ENCODE measurements at regions not wholly inside any gene's neighbourhood (a gene's known extent, or its start where the extent isn't known, plus 50 kb on each side); places are given as distances from the start of the nearest gene placed in this dataset.

GRCh38 chr21:27220416-27220815 is 253.5 kb upstream of the ADAMTS5 start:
- Histone ChIP-seq H3K4me1 (ENCODE audit: control insufficient read depth, insufficient read depth, low read length) (peaks cover 36% of the 10 kb centered on the region), H3K9ac (ENCODE audit: low read depth, low read length) (no peak overlapping the region), H3K4me3 (ENCODE audit: low read length) (no peak overlapping the region), H3K27me3 (ENCODE audit: control insufficient read depth, insufficient read depth, low read length) (no peaks in the 10 kb centered on the region), H3K9me3 (replicated peaks; ENCODE audit: low read length) (no peaks in the 10 kb centered on the region), H3K36me3 (ENCODE audit: insufficient read depth, low read length) (no peaks in the 10 kb centered on the region), H3K4me2 (ENCODE audit: low read length) (no peak overlapping the region)

- Histone ChIP-seq H3K4me3 (ENCODE audit: low read length) (no peak overlapping the region), H3K9me3 (replicated peaks; ENCODE audit: low read length) (no peaks in the 10 kb centered on the region), H3K36me3 (ENCODE audit: insufficient read depth, low read length) (no peaks in the 10 kb centered on the region), H3K4me1 (ENCODE audit: control insufficient read depth, insufficient read depth, low read length) (peaks cover 24% of the 10 kb centered on the region), H3K9ac (ENCODE audit: low read depth, low read length) (no peak overlapping the region), H3K4me2 (ENCODE audit: low read length) (no peak overlapping the region), H3K27me3 (ENCODE audit: control insufficient read depth, insufficient read depth, low read length) (no peaks in the 10 kb centered on the region)
Observed at GRCh38 chr21:27219068-27219467, 252.2 kb upstream of the ADAMTS5 start.

- Histone ChIP-seq H3K9ac (ENCODE audit: low read depth, low read length) (no peak overlapping the region), H3K36me3 (ENCODE audit: insufficient read depth, low read length) (no peaks in the 10 kb centered on the region), H3K4me1 (ENCODE audit: control insufficient read depth, insufficient read depth, low read length) (no peaks in the 10 kb centered on the region), H3K4me3 (ENCODE audit: low read length) (no peak overlapping the region), H3K9me3 (replicated peaks; ENCODE audit: low read length) (no peaks in the 10 kb centered on the region), H3K27me3 (ENCODE audit: control insufficient read depth, insufficient read depth, low read length) (no peaks in the 10 kb centered on the region), H3K4me2 (ENCODE audit: low read length) (no peak overlapping the region)
Observed at GRCh38 chr21:27213303-27213702, 246.4 kb upstream of the ADAMTS5 start.

GRCh38 chr21:27212441-27212840 is 245.6 kb upstream of the ADAMTS5 start:
- Histone ChIP-seq H3K4me2 (ENCODE audit: low read length) (no peak overlapping the region), H3K9me3 (replicated peaks; ENCODE audit: low read length) (no peaks in the 10 kb centered on the region), H3K4me1 (ENCODE audit: control insufficient read depth, insufficient read depth, low read length) (no peaks in the 10 kb centered on the region), H3K9ac (ENCODE audit: low read depth, low read length) (no peak overlapping the region), H3K36me3 (ENCODE audit: insufficient read depth, low read length) (no peaks in the 10 kb centered on the region), H3K4me3 (ENCODE audit: low read length) (no peak overlapping the region), H3K27me3 (ENCODE audit: control insufficient read depth, insufficient read depth, low read length) (no peaks in the 10 kb centered on the region)

- peaks cover 4% of the 10 kb centered on the region for H3K4me1 ChIP-seq (ENCODE audit: control insufficient read depth, insufficient read depth, low read length)
- no peak overlapping the region for H3K4me3 ChIP-seq (ENCODE audit: low read length)
- no peaks in the 10 kb centered on the region for H3K27me3 ChIP-seq (ENCODE audit: control insufficient read depth, insufficient read depth, low read length)
- H3K9ac ChIP-seq (ENCODE audit: low read depth, low read length) = no peak overlapping the region
- no peaks in the 10 kb centered on the region for H3K9me3 ChIP-seq (replicated peaks; ENCODE audit: low read length)
- no peak overlapping the region for H3K4me2 ChIP-seq (ENCODE audit: low read length)
- no peaks in the 10 kb centered on the region for H3K36me3 ChIP-seq (ENCODE audit: insufficient read depth, low read length)
Observed at GRCh38 chr21:27209546-27209945, 242.7 kb upstream of the ADAMTS5 start.

GRCh38 chr21:27206368-27206982 is 239.6 kb upstream of the ADAMTS5 start:
- Histone ChIP-seq H3K4me3 (ENCODE audit: low read length) (no peak overlapping the region), H3K9me3 (replicated peaks; ENCODE audit: low read length) (no peaks in the 10 kb centered on the region), H3K27me3 (ENCODE audit: control insufficient read depth, insufficient read depth, low read length) (no peaks in the 10 kb centered on the region), H3K9ac (ENCODE audit: low read depth, low read length) (no peak overlapping the region), H3K4me1 (ENCODE audit: control insufficient read depth, insufficient read depth, low read length) (peaks cover 7% of the 10 kb centered on the region), H3K4me2 (ENCODE audit: low read length) (no peak overlapping the region), H3K36me3 (ENCODE audit: insufficient read depth, low read length) (no peaks in the 10 kb centered on the region)

- H3K9ac ChIP-seq (ENCODE audit: low read depth, low read length) = no peak overlapping the region
- no peak overlapping the region for H3K4me3 ChIP-seq (ENCODE audit: low read length)
- no peaks in the 10 kb centered on the region for H3K9me3 ChIP-seq (replicated peaks; ENCODE audit: low read length)
- H3K27me3 ChIP-seq (ENCODE audit: control insufficient read depth, insufficient read depth, low read length) = no peaks in the 10 kb centered on the region
- peaks cover 14% of the 10 kb centered on the region for H3K4me1 ChIP-seq (ENCODE audit: control insufficient read depth, insufficient read depth, low read length)
- H3K4me2 ChIP-seq (ENCODE audit: low read length) = no peak overlapping the region
- H3K36me3 ChIP-seq (ENCODE audit: insufficient read depth, low read length) = no peaks in the 10 kb centered on the region
Observed at GRCh38 chr21:27202301-27202700, 235.4 kb upstream of the ADAMTS5 start.

GRCh38 chr21:27201197-27201596 is 234.3 kb upstream of the ADAMTS5 start:
- Histone ChIP-seq H3K4me2 (ENCODE audit: low read length) (peak overlapping the region; percentile 56), H3K9me3 (replicated peaks; ENCODE audit: low read length) (no peaks in the 10 kb centered on the region), H3K9ac (ENCODE audit: low read depth, low read length) (no peak overlapping the region), H3K27me3 (ENCODE audit: control insufficient read depth, insufficient read depth, low read length) (no peaks in the 10 kb centered on the region), H3K36me3 (ENCODE audit: insufficient read depth, low read length) (no peaks in the 10 kb centered on the region), H3K4me3 (ENCODE audit: low read length) (no peak overlapping the region), H3K4me1 (ENCODE audit: control insufficient read depth, insufficient read depth, low read length) (peaks cover 11% of the 10 kb centered on the region)

- H3K4me1 ChIP-seq (ENCODE audit: control insufficient read depth, insufficient read depth, low read length) = peaks cover 9% of the 10 kb centered on the region
- H3K4me2 ChIP-seq (ENCODE audit: low read length) = no peak overlapping the region
- H3K4me3 ChIP-seq (ENCODE audit: low read length) = no peak overlapping the region
- no peaks in the 10 kb centered on the region for H3K36me3 ChIP-seq (ENCODE audit: insufficient read depth, low read length)
- H3K9ac ChIP-seq (ENCODE audit: low read depth, low read length) = no peak overlapping the region
- no peaks in the 10 kb centered on the region for H3K9me3 ChIP-seq (replicated peaks; ENCODE audit: low read length)
- H3K27me3 ChIP-seq (ENCODE audit: control insufficient read depth, insufficient read depth, low read length) = no peaks in the 10 kb centered on the region
Observed at GRCh38 chr21:27196651-27197050, 229.8 kb upstream of the ADAMTS5 start.

- Histone ChIP-seq H3K4me1 (ENCODE audit: control insufficient read depth, insufficient read depth, low read length) (no peaks in the 10 kb centered on the region), H3K4me2 (ENCODE audit: low read length) (no peak overlapping the region), H3K36me3 (ENCODE audit: insufficient read depth, low read length) (no peaks in the 10 kb centered on the region), H3K9ac (ENCODE audit: low read depth, low read length) (no peak overlapping the region), H3K9me3 (replicated peaks; ENCODE audit: low read length) (no peaks in the 10 kb centered on the region), H3K27me3 (ENCODE audit: control insufficient read depth, insufficient read depth, low read length) (no peaks in the 10 kb centered on the region), H3K4me3 (ENCODE audit: low read length) (no peak overlapping the region)
Observed at GRCh38 chr21:27192281-27192949, 225.5 kb upstream of the ADAMTS5 start.

GRCh38 chr21:27190601-27191000 is 223.7 kb upstream of the ADAMTS5 start:
- no peaks in the 10 kb centered on the region for H3K36me3 ChIP-seq (ENCODE audit: insufficient read depth, low read length)
- H3K27me3 ChIP-seq (ENCODE audit: control insufficient read depth, insufficient read depth, low read length) = no peaks in the 10 kb centered on the region
- H3K4me3 ChIP-seq (ENCODE audit: low read length) = no peak overlapping the region
- no peaks in the 10 kb centered on the region for H3K9me3 ChIP-seq (replicated peaks; ENCODE audit: low read length)
- H3K9ac ChIP-seq (ENCODE audit: low read depth, low read length) = no peak overlapping the region
- no peaks in the 10 kb centered on the region for H3K4me1 ChIP-seq (ENCODE audit: control insufficient read depth, insufficient read depth, low read length)
- no peak overlapping the region for H3K4me2 ChIP-seq (ENCODE audit: low read length)

GRCh38 chr21:27189870-27190269 is 223.0 kb upstream of the ADAMTS5 start:
- Histone ChIP-seq H3K9me3 (replicated peaks; ENCODE audit: low read length) (no peaks in the 10 kb centered on the region), H3K9ac (ENCODE audit: low read depth, low read length) (no peak overlapping the region), H3K27me3 (ENCODE audit: control insufficient read depth, insufficient read depth, low read length) (no peaks in the 10 kb centered on the region), H3K4me2 (ENCODE audit: low read length) (no peak overlapping the region), H3K4me1 (ENCODE audit: control insufficient read depth, insufficient read depth, low read length) (no peaks in the 10 kb centered on the region), H3K4me3 (ENCODE audit: low read length) (no peak overlapping the region), H3K36me3 (ENCODE audit: insufficient read depth, low read length) (no peaks in the 10 kb centered on the region)

All from skeletal muscle satellite cell (primary cell).